Tibial nerve (tissue), 4 donors: ENCODE measurements at regions not wholly inside any gene's neighbourhood (a gene's known extent, or its start where the extent isn't known, plus 50 kb on each side); places are given as distances from the start of the nearest gene placed in this dataset.

Experiments used
- DNase-seq, 2 donors: peaks; one replicate each; pipeline ENCODE4 v3.0.0-alpha.2; 2019; ENCODE audit warnings: low spot score in 2 of 2
- H3K27ac ChIP-seq, 4 donors: fragments of 200-600 bp; sonication (generic) in 3 of 4; one replicate each; pipeline ENCODE4 v1.5.1; 2017 to 2019; ENCODE audit warnings: mild to moderate bottlenecking in 1 of 4
- H3K27me3 ChIP-seq, 2 donors: fragments of 200-600 bp; sonication (generic) in 1 of 2; one replicate each; pipeline versions ENCODE4 v1.5.1 to v1.6.0; 2017 to 2019
- H3K36me3 ChIP-seq, 3 donors: fragments of 200-600 bp; sonication (generic); one replicate each; pipeline ENCODE4 v1.5.1; 2018 to 2019
- H3K4me1 ChIP-seq, 4 donors: fragments of 200-600 bp; sonication (generic) in 3 of 4; one replicate each; pipeline ENCODE4 v1.5.1; 2017 to 2019
- H3K4me3 ChIP-seq, 4 donors: fragments of 200-600 bp; sonication (generic) in 3 of 4; one replicate each; pipeline ENCODE4 v1.5.1; 2017 to 2019; ENCODE audit warnings: mild to moderate bottlenecking in 1 of 4, moderate library complexity in 1 of 4
- H3K9me3 ChIP-seq, 4 donors: fragments of 200-600 bp; sonication (generic) in 3 of 4; one replicate each; pipeline ENCODE4 v1.5.1; 2017 to 2019
- EP300 ChIP-seq, 2 donors: sonication (generic); formaldehyde crosslinking; IDR thresholded peaks; one replicate each; pipeline ENCODE4 v1.6.1; 2017; ENCODE audit warnings: antibody characterized with exemption in 2 of 2, mild to moderate bottlenecking in 1 of 2
- POLR2A ChIP-seq, 2 donors: fragments of 450-650 bp; IDR thresholded peaks; one replicate each; pipeline ENCODE4 v1.6.1; 2017; ENCODE audit warnings: antibody characterized with exemption in 2 of 2, mild to moderate bottlenecking in 2 of 2, moderate library complexity in 2 of 2
- WGBS, 2 donors: methylation state at CpG; one replicate each; pipeline ENCODE4 v1.1.5; 2018; 5-methylcytosine and 5-hydroxymethylcytosine counted together
- TF ChIP-seq, protein P1 (sequence below), 5 experiments: fragments of 200-600 bp in 3 of 5; fragments of 450-650 bp in 2 of 5; sonication (generic) in 3 of 5; IDR thresholded peaks; one replicate each; pipeline ENCODE4 v1.5.1; 2016 to 2019; ENCODE audit warnings: antibody characterized with exemption in 5 of 5, mild to moderate bottlenecking in 3 of 5, moderate library complexity in 2 of 5

DNA sequence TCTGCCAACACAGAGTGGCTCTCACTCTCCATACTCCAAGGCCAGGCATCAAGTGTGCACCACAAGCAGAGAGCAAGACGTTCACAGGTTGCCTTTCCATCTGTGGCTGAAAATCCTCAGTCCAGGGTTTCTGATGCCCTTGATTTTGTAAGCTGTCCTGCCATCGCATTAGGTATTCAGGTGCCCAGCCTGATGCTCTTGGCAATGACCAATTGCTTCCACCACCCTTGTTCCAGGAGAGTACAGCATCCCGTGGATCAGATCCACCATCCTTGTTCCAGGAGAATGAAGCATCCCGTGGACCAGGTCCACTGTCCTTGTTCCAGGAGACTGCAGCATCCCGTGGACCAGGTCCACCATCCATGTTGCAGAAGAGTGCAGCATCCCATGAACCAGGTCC lies 133.4 kb upstream of the GPC1 start:
- no peaks in the 10 kb centered on the region for H3K9me3 ChIP-seq
- WGBS, 2 donors: 94 to 98% methylated on average over 5 of the region's 5 CpGs
- no peak overlapping the region for H3K27ac ChIP-seq

DNA sequence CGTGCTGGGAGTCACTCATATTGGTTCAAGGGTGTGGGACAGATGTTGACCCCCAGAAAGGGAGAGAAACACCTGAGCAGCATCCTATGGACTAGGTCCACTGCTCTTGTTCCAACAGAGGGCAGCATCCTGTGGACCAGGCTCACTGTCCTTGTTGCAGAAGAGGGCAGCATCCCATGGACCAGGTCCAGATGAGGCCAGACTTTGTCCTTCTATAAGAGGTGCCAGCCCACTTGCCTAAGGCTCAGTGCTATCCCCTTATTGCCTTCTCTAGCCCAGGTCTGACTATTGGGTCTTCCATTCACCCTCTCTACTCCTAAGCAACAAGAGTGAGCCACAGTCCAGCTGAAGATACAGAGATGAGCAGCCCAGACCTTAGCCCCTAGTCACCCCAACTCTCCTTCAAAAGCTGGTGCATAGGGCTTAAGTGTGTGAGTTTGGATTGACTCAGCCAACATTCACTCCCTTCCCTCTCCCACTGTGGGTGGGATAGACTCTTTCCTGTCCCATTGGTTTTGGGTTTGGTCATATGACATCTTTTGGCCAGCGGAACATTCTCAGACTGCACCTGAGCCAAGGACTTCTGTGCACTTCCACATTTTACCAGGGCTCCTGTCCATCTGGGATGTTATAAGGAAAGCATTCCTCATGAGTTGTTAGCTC lies 132.4 kb upstream of the GPC1 start:
- H3K4me1 ChIP-seq: no peaks in the 10 kb centered on the region
- H3K36me3 ChIP-seq: no peaks in the 10 kb centered on the region
- H3K9me3 ChIP-seq: no peaks in the 10 kb centered on the region
- no peak for TF ChIP-seq POLR2A (IDR thresholded peaks at IDR 0.05)
- no peak overlapping the region for H3K4me3 ChIP-seq
- WGBS, 2 donors: 84 to 100% methylated on average over 1 of the region's 2 CpGs
- H3K27ac ChIP-seq: no peak overlapping the region
- no peaks in the 10 kb centered on the region for H3K27me3 ChIP-seq
- DNase-seq: no peak

More for the DNA sequence above, 133.4 kb upstream of the GPC1 start:
- no peaks in the 10 kb centered on the region for H3K4me1 ChIP-seq
- H3K27me3 ChIP-seq: no peaks in the 10 kb centered on the region
- H3K36me3 ChIP-seq: no peaks in the 10 kb centered on the region
- TF ChIP-seq POLR2A (IDR thresholded peaks at IDR 0.05) (no peak), EP300 (IDR thresholded peaks at IDR 0.05) (no peak)
- TF ChIP-seq, protein P1, sequence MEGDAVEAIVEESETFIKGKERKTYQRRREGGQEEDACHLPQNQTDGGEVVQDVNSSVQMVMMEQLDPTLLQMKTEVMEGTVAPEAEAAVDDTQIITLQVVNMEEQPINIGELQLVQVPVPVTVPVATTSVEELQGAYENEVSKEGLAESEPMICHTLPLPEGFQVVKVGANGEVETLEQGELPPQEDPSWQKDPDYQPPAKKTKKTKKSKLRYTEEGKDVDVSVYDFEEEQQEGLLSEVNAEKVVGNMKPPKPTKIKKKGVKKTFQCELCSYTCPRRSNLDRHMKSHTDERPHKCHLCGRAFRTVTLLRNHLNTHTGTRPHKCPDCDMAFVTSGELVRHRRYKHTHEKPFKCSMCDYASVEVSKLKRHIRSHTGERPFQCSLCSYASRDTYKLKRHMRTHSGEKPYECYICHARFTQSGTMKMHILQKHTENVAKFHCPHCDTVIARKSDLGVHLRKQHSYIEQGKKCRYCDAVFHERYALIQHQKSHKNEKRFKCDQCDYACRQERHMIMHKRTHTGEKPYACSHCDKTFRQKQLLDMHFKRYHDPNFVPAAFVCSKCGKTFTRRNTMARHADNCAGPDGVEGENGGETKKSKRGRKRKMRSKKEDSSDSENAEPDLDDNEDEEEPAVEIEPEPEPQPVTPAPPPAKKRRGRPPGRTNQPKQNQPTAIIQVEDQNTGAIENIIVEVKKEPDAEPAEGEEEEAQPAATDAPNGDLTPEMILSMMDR (IDR thresholded peaks at IDR 0.05): no peak
- DNase-seq: no peak
- no peak overlapping the region for H3K4me3 ChIP-seq

DNA sequence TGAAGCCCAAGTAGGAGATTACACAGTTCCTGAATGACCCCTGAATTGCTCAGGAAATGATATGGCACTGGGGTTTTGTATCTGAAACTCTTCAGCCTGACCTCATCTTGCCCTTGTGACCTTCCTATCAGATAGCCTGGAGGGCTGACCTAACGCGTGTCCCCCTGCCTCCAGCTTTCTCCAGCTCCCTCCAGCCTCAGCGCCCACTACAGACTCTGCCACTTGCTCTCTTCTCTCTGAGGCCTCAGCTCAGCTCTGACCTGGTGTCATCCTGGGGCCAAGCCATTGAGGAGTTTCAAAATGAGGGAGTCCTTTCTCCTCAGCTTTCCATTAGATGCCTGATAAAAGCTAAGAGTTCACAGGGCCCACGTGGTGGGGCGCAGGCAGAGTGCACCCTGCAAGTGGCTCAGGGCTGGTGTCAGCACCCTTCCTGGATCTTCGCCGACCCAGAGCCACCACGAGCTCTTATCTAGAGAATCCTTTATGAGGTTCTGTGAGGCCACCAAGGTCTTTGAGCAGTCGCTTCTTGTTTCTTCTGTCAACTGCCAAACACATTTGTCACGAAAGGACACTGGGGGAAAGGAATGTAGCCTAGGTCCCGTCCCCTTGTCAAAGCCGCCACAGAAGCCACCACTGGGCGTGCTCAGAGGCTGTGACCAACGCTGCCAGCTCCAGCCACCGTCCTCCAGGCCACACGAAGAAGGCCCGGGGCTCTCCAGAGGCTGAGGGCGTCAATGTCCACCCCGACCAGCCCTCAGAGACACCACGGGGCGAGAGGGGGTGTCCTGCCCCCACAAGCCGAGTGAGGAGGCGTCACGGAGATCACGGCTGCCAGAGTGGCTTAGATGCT lies 131.3 kb upstream of the GPC1 start:
- Histone ChIP-seq H3K9me3 (no peaks in the 10 kb centered on the region), H3K36me3 (no peaks in the 10 kb centered on the region), H3K4me1 (no peaks in the 10 kb centered on the region), H3K27me3 (no peaks in the 10 kb centered on the region), H3K27ac (no peak overlapping the region), H3K4me3 (no peak overlapping the region)
- TF ChIP-seq POLR2A (IDR thresholded peaks at IDR 0.05): no peak
- TF ChIP-seq, protein P1 (IDR thresholded peaks at IDR 0.05): no peak
- no peak for DNase-seq
- WGBS, 2 donors: 84 to 85% methylated on average over 23 to 25 of the region's 25 CpGs

DNA sequence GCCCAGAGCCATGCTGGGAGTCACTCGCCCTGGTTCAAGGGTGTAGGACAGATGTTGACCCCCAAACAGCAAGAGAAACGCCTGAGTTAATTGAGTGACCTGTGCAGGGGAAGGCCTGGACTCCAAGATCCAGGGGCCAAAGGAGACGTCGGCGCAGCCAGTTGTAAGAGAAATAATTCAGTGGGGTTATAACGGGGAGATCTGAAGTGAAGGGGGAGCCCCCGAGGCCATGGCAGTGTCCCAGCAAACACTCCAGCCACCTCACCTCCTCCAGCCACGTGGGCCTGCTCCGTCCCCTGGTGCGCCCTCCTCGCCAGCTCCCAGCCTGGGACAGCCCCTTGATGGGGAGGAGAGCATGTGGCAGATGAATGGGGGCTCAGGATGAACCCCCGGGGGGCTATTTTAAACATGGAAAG lies 130.7 kb upstream of the GPC1 start:
- Histone ChIP-seq H3K4me3 (no peak overlapping the region), H3K27ac (no peak overlapping the region), H3K27me3 (no peaks in the 10 kb centered on the region), H3K9me3 (no peaks in the 10 kb centered on the region), H3K4me1 (no peaks in the 10 kb centered on the region), H3K36me3 (no peaks in the 10 kb centered on the region)
- no peak for TF ChIP-seq EP300 (IDR thresholded peaks at IDR 0.05)
- no peak for TF ChIP-seq POLR2A (IDR thresholded peaks at IDR 0.05)
- TF ChIP-seq, protein P1 (IDR thresholded peaks at IDR 0.05): no peak
- DNase-seq: no peak
- WGBS, 2 donors: 81 to 90% methylated on average over 12 of the region's 12 CpGs

DNA sequence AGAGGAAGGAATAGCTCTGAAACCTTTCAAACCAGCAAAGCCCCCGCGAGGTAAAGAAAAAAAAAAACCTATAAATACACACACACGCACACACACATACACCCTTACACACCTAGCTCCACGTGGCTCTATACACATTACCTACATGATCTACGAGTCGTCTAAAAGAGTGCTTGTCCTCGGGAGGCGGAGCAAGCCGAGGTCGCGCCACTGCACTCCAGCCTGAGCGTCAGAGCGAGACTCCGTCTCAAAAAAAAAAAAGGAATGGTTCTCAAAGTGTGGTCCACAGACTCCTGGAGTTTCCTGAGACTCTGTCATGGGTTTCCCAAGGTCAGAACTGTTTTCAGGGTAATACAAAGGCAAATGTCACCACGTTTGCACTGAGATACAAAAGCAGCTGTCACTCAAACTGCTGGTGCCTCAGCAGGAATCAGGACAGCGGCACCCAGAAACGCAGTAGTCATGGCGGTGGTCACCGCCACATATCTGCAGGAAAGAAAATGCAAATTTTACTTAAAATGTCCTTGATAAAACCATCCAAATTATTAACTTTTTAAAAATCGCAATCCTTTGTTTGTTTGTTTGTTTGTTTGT lies 130.0 kb upstream of the GPC1 start:
- no peaks in the 10 kb centered on the region for H3K36me3 ChIP-seq
- 62 to 79% methylated on average over 20 of the region's 20 CpGs for WGBS, 2 donors
- no peak overlapping the region for H3K4me3 ChIP-seq
- no peak for TF ChIP-seq POLR2A (IDR thresholded peaks at IDR 0.05)
- no peaks in the 10 kb centered on the region for H3K9me3 ChIP-seq
- H3K27ac ChIP-seq: no peak overlapping the region
- no peaks in the 10 kb centered on the region for H3K27me3 ChIP-seq
- no peaks in the 10 kb centered on the region for H3K4me1 ChIP-seq
- DNase-seq: no peak

DNA sequence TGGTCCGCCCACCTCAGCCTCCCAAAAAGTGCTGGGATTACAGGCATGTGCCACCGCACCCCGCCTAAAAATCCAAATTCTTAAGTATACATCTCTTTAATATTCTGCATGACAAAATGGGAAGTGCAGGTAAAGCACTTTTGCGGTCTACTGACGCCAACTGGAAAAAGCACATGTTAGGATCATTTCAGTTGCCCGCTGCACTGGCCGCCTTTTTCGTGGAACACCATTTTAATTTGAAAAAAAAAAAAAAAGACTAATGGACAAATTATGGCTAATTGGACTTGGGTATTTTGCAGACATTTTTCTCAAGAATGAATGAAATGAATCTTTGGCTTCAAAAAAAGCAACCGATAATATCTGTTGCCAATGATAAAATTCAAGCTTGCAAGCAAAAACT lies 129.3 kb upstream of the GPC1 start:
- H3K4me1 ChIP-seq: no peaks in the 10 kb centered on the region
- H3K36me3 ChIP-seq: no peaks in the 10 kb centered on the region
- no peak for DNase-seq
- H3K27ac ChIP-seq: no peak overlapping the region
- no peak overlapping the region for H3K4me3 ChIP-seq
- H3K9me3 ChIP-seq: no peaks in the 10 kb centered on the region
- TF ChIP-seq EP300 (IDR thresholded peaks at IDR 0.05) (no peak), POLR2A (IDR thresholded peaks at IDR 0.05) (no peak)
- TF ChIP-seq, protein P1 (IDR thresholded peaks at IDR 0.05): no peak
- no peaks in the 10 kb centered on the region for H3K27me3 ChIP-seq
- 96% methylated on average over 9 of the region's 9 CpGs for WGBS, 2 donors
